ENCODE measurements at regions not wholly inside any gene's neighbourhood (a gene's known extent, or its start where the extent isn't known, plus 50 kb on each side); places are given as distances from the start of the nearest gene placed in this dataset.

DNA sequence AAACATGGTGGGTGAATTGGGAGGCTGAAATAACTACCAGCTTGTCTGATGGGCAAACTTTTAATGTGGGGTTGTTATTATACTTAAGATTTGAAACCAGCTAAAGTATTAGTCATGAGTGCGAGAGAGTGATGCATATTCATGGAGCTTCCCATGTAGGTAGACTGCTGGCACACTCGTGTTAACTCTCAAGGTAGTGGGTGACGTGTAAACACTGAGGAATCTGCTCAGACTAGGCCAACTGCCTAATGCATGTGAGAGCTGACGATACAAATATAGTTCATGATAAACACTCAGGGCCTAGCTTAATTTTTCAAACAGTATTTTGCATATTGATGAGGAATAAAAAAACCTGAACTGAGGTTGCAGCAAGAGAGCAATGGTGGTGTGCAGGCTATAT lies 1165.7 kb upstream of the PIK3C3 start:
- DNase-seq (ENCODE audit: low read depth), result no peak

DNA sequence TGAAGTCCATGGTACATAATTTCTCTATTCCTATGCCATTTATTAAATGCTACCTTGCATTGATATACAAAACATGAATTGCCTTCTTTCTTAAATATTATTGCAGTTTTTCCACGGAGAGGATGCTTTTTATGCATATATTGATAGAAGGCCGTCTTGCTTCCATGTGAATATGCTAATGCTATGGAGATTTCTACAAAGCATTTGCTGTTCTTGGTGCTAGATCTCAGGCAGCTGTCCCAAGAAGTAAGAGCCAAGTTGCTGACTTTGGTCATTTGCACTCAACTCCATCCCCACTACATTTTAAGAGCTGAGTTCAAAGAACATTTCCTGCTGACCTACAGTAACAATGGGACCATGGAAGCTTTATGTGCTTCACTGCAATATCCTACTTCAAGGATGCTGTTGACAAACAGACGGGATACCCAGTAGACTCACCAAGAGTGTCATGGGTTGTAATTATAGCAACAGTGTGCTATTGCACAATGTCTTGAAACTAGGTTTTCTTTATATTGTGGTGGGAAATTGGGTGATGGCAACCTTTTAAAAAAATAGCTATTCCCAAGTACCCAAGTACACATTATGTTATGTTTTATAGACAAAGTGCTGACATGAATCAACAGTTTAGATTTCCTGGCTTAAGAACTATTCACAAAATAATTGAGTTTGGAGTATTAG lies 1172.4 kb upstream of the PIK3C3 start:
- no peak for DNase-seq (ENCODE audit: low read depth)

DNA sequence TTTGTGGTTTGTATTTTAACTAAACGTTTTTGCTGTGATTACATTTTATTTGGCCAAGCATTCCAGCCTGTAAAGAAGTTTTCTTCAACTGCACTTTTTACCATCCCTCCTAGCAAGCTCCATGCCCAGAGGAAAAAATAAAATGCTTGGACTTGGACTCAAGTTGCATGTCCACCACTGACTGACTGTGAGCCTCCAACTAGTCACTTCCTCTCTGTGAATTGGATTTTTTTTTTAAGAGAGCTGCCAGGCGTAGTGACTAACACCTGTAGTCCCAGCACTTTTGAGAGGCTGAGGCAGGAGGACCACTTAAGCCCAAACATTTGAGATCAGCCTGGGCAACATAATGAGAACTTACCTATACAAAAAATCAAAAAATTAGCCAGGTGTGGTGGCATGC lies 1185.2 kb upstream of the PIK3C3 start:
- DNase-seq (ENCODE audit: low read depth), result no peak

DNA sequence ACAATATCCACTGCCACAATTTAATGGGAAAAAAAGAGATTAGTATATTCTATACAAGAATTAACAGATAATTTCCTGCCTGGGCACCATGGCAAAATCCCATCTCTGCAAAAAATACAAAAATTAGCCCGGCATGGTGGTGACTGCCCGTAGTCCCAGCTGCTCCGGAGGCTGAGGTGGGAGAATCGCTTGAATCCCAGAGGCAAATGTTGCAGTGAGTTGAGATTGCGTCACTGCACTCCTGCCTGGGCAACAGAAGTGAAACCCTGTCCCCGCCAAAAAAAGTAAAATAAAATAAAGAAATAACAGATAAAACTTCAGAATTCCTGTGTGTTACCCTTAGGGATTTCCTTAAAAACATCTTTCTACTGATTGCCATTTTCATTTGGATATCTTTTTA lies 1194.8 kb upstream of the PIK3C3 start:
- DNase-seq (ENCODE audit: low read depth), result no peak

DNA sequence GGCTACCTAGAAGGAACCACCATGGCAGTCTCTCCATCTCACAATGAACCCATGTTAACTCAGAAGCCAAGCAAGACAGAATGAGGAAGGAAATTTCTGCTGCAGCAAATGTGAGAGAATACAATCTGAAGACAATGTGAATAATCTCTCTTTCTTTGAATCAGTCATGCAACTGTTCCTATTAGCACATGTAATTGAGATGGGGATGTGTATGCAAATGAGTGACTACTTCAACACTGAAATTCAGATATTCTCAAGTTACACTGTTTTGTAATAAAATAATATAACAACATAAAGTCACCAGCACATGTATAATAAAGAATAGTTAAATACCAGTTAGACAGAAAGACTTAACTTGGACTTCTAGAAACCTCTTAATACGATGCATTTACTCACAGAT lies 1200.6 kb upstream of the PIK3C3 start:
- DNase-seq (ENCODE audit: low read depth), result no peak

DNA sequence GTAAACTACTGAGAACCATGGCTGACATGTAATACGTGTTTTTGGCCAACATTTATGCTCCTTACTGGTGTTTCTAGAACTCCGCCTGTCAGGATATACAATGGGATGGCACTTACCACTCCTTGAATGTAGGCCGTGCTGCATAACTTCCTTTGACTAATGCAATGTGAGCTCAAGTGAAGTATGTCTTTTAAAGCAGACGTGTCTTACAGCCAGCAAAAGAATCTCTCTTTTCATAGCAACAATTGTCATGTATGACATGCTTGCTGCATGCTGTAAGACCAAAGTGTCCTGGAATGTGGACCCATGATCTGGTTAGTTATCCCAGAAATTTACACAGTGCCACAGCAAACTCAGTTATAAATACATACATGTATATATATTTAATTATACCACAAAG lies 1202.7 kb upstream of the PIK3C3 start:
- DNase-seq (ENCODE audit: low read depth), result no peak

DNA sequence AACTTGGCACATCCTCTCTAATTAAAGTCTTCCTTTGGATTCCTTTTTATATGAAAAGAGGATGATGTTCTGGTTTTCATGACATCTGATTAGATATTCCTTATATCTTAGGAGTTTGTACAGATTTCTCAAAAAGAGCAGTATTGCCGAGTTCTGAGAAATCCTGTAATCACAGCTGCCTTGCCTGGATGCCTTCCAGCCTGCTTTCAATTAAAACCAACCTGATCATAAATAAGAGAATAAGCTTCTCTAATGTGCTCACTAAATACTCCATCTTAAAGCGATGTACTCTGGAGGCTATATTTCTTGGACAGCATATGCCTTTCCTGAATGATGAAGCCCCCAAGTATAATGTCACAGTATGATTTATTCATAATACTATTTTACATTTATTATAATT lies 1203.8 kb upstream of the PIK3C3 start:
- DNase-seq (ENCODE audit: low read depth), result no peak

DNA sequence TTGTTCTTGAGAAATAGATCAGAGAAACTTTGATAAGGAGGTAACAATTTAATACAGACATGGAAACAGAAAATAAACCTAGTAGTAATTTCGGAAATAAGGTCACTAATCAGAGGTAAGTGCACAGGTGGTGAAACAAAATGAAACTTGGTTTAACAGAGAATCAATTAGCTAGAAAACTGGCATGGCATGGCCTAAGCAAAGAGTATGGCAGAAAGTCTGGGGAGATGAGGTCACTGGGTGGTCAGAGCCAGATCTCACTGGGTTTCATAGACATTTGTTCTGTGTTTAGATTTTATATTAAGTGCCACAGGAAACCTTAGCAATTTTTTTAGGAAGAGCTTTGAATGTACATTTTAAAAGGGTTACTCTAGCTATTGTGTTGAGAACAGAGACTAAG lies 1216.0 kb upstream of the PIK3C3 start:
- DNase-seq (ENCODE audit: low read depth), result no peak

DNA sequence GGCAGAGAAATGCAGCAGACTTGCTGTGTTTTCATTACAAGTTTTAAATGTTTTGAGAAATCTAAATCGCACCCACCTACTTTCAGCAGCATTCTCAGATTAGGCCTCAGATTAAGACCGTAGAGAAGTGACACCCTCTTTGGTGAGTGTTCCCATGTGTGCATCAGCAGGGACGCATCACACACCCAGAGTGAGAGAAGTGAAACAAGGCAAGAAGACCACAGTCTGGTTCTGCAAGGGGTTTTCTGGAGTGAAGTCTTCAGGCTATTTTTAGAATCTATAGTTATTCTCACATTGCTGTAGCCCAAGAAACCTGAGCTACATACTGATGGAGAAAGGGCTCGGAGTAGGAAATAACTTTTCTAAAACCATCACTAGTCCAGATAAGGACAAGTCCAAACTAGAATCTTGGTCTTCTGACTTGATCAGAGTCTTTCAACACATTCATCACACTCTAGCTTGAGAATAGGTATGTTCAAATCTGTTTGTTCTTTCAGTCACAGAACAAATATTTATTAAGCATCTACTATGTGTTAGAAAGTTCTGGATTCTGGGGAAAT lies 1216.6 kb upstream of the PIK3C3 start:
- no peak for DNase-seq (ENCODE audit: low read depth)

DNA sequence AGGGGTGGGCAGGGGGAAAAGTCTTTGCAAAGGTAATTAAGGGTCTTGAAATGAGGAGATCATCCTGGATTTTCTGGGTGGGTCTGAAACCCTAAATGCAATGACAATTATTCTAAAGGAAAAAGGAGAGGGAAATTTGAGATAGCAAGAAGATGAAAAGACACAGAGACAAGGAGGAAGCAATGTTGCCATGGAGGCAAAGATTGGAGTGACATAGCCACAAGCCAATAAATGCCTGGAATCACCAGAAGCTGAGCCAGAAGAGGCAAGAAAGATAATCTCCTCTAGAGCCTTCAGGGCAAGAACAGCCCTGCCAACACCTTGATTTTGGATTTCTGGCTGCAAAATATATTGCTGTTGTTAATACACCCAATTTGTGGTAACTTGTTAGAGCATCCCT lies 1246.3 kb upstream of the PIK3C3 start:
- DNase-seq (ENCODE audit: low read depth), result no peak

DNA sequence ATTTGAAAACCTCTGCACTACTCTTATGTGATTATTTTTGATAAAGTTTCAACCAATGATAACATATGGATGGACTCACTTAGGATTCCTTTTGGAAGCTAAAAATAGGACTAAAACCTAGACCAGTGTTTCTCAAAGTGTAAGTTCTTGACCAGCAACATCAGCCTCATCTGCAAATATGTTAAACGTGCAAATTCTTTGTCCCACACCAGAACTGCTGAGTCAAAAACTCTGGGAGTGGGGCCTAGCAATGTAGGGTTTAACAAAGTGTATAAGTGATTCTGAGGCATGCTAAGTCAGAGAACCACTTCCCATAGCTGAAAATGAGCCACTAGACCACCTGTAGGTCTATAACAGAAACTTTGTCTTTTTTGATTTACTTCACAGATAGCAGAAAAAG lies 1247.2 kb upstream of the PIK3C3 start:
- no peak for DNase-seq (ENCODE audit: low read depth)

DNA sequence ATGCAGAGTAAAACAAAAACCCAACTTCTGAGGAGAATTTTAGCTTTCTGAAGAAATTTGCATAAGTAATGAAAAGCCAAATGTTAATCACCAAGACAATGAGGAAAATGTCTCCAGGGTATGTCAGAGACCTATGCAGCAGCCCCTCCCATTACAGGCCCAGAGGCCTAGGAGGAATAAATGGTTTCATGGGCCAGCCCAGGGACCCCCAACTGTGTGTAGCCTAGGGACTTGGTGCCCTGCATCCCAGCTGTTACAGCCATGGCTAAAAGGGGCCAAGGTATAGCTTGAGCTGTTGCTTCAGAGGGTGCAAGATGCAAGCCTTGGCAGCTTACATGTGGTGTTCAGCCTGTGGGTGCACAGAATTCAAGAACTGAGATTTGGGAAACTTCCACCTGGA lies 1256.9 kb upstream of the PIK3C3 start:
- DNase-seq (ENCODE audit: low read depth), result no peak

DNA sequence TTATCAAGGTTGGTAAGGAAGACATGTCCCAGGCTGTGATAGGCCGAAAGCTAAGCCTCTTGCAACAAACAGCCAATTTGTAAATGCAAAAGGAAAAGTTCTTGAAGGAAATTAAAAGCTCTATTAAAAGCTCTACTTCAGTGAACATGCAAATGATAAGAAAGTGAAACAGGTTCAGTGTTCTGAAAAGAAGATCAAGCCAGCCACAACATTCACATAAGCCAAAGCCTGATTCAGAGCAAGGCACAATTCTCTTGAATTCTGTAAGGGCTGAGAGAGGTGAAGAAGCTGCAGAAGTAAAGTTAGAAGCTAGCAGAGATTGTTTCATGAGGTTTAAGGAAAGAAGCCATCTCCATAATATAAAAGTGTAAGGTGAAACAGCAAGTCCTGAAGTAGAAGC lies 1259.5 kb upstream of the PIK3C3 start:
- no peak for DNase-seq (ENCODE audit: low read depth)

DNA sequence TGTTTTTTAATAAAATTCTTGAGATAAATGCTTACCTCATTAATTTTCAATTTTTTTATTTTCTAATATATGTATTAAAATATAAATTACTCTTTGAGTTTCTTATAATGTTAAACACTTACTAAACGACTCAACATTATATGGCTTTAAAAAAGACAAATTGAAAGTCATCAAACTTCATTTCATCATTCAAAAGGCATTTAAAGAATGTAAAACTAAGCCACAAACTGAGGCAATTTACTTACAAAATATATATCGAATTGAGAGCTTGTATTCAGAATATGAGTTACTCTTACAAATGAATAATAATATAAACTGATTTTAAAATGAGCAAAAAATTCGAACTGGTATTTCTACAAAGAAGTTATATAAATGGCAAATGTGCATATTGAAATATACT lies 1262.2 kb upstream of the PIK3C3 start:
- DNase-seq (ENCODE audit: low read depth), result no peak

DNA sequence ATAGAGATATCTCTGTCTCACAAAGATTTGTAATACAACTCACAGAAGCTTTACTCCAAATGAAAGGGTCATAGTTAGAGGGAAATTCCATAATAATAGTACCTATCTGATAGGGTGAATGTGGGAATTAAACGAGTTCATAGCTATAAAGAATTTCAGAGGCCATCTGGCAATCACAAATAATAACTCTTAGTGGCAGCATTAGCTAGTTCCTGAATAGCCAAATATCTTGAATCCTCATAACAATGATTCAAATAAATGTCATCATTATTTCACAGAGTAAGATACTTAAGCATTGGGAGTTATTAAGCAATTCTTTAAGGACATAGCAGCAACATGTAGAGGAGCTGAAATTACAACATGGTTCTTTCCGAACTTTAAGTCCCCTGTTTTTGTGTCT lies 1265.0 kb upstream of the PIK3C3 start:
- no peak for DNase-seq (ENCODE audit: low read depth)

DNA sequence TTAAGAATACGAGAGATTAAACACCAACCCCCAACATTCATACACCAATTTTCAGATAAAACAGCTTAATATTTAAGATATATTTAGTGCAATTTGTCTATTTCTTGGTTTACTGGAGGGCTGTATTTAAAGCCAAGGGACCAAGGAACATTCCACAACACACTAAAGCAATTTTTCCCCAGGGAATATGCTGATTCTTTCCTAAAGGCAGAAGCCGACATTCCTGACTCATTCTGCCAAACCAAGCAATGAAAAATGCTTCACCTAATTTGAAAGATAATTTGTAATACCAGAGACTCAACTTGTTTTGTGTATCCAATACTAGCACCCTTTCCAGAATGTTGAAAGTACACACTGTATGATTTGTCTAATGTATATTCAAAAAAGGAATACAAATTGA lies 1267.6 kb upstream of the PIK3C3 start:
- DNase-seq (ENCODE audit: low read depth), result no peak

DNA sequence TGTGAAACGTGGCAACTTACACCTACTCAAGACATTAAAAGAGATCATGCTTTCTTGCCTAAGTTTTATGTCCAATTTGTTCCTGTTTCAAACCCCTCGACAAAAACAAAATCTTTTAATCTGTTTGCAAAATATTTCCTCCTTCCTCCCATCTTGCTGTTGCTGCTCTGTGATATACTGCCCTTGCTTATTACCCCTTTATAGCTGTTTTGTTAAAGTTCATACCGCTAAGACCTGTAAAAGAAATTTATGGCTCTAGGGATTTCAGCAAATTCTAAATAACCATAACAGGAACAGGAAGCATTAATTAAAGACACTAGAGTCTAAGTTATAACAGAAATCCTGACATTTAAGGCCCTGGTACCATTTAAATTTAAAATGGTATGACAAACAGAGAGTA lies 1268.2 kb upstream of the PIK3C3 start:
- DNase-seq (ENCODE audit: low read depth), result no peak

DNA sequence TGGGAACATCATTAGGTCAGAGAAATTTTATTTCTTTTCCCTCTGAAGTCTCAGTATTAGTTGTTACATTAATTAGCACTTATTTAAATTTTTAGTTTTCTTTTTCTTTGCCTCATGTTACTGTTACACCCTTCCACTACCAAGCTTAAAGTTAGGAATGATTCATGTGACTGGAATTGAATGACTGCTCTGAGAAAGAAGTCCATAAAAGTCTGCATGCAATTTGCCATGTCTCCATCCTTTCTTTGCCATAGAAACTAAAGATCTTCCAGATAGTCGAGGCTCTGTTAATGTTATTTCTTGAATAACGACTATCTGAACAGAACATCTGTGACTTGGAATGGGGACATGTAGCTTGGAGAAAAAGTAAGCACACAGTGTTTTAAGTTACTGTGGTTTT lies 1269.8 kb upstream of the PIK3C3 start:
- no peak for DNase-seq (ENCODE audit: low read depth)

DNA sequence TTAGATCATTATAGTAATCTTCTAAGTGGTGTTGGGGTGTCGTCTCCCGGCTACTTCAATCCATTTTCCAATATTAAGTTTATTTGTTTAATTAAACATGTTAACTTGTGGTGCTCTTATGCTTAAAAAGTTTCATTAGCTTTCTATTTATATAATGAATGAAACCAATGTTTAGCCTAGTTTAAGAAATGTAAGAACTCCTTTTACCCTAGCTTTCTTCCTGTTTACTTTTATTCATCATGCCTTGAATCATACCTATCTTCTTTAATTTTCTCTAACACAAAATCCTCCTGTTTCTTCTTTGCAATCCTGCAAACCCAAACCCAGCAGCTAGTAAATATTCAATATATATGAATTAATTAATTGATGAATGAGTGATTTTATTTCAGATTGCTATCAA lies 1276.7 kb upstream of the PIK3C3 start:
- no peak for DNase-seq (ENCODE audit: low read depth)

DNA sequence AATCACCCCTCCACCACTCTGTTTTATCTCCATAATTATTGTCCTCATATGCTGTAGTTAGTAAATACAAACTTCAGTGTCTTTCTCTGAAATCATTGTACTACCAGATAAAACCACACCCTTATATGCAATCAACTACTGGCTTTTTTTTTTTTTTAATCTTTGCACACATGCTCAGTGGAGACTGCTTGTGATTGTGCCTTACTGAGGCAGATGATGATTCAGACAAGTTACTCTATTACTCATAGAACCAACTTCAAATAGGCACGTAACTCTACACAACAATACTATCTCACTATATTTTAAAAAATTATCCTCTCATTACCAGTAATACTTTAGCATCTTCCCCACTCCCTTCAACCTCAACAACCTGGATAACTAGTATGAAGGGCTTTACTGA lies 1278.4 kb upstream of the PIK3C3 start:
- DNase-seq (ENCODE audit: low read depth), result no peak

DNA sequence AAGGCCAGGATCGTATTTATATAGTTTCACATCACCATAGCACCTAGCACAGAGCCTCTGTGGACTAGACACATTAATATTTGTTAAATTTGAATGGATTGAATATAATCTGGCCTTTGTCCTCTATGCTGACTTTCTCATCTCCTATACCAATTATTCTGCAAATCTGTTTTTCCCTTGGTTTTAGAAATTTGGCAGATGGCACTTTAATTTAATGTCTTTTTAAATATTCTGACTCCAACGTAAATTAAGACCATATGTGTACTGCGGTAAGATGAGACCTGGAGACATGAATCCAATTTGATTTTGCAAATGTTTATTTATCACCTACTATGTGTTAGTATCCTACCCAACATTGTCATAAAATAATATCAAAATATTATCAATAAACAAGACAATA lies 1281.9 kb upstream of the PIK3C3 start:
- no peak for DNase-seq (ENCODE audit: low read depth)

DNA sequence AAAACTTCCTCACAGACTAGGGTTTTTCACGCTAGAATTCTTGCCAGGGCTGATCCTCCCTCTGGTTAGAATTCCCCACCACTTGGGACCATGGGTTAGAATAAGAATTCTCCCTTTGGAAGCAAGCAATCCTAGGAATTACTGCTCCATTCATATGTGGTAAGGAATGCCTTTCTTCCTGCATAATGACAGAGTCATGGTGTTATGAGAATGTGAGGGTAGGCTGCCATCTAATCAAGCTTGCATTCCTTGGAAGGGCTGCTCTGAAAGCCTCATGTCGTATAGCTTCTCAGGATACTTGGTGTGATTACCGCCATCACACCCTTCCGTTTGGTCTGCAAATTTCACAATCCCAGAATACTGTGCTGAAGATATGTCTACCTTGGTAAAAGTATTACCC lies 1282.4 kb upstream of the PIK3C3 start:
- no peak for DNase-seq (ENCODE audit: low read depth)

DNA sequence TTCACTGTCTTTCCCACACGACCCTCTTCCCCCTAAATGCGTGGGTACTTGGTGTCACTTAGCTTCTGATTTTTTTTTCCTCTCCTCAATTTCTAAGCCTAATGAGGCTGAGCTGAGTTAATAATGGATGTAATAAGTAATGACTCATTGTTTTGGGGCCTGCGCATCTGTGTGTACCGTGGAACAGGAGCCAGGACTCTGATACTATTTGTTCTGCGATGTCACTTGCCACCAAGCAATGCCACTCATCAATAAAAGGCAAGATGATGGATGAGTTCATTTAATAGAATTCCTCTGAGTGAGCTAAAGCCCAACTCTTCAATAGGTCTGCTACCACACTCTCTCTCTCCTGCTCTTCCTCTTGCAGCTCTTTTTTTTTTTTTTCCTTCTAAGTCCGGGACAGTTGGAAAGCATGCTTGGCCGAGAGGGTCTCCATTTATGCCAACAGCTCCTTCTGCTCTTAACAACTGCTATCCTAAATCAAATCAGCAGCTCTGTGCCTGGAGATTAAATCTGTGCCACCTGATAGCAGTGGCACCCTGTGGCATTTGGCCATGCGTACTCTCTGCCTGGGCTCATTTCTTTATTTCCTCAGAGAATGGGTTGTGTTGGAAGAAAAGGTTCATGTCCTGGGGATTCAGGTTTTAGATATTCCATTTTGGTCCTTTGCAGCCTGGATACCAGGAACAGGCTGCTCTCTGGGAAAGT lies 1284.2 kb upstream of the PIK3C3 start:
- DNase-seq (ENCODE audit: low read depth), result no peak

DNA sequence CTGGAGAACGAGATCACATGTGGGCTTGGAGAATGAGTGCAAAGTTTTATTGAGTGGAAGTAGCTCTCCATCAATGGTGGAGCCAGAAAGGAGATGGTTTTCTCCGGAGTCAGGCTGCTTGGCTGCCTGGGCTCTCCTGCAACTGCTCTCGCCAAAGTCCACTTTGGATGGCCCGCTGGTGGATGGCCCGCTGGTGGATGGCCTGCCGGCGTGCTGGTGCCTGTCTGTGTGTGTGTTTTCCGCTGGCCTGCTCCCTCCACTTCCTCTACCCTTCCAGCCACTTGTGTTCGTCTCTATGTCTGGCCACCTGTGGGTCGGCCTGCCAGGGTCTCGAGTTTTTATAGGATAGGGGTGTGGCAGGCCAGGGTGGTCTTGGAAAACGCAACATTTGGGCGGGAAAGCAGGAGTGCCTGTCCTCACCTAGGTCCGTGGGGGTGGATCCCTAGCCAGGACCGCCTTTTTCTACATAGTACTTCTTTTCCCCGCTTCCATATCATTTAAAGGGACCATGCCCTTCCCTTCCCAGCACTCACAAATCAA lies 1292.1 kb upstream of the PIK3C3 start:
- no peak for DNase-seq (ENCODE audit: low read depth)

All from fibroblast of gingiva (primary cell).